H9 (cell line): ENCODE measurements at regions not wholly inside any gene's neighbourhood (a gene's known extent, or its start where the extent isn't known, plus 50 kb on each side); places are given as distances from the start of the nearest gene placed in this dataset.
"Not testable (repeated sequence)": the region's sequence is repeated elsewhere in the genome, so short reads cannot be mapped to it uniquely, and the experiment has no call there.

ENCODE experiments used
- DNase-seq: peaks from one replicate; pipeline ENCODE4 v3.0.0-alpha.2; 2017
- H2AFZ ChIP-seq: one replicate; pipeline ENCODE4 v1.6.1; 2013; ENCODE audit warnings: mild to moderate bottlenecking, low read length, control low read depth, moderate library complexity
- H2AK5ac ChIP-seq: 2 replicates; pipeline ENCODE4 v1.6.1; 2013; ENCODE audit warnings: low read length, control low read depth, mixed read lengths; ENCODE audit not compliant: insufficient read length
- H2BK120ac ChIP-seq: one replicate; pipeline ENCODE4 v1.6.1; 2013; ENCODE audit warnings: low read depth, mild to moderate bottlenecking, low read length, control low read depth, inconsistent platforms; ENCODE audit not compliant: poor library complexity, severe bottlenecking
- H2BK12ac ChIP-seq: 2 replicates; pipeline ENCODE4 v1.6.1; 2013; ENCODE audit warnings: low read length, control low read depth, mixed read lengths, low read depth; ENCODE audit not compliant: insufficient read length
- H2BK15ac ChIP-seq: 2 replicates; pipeline ENCODE4 v1.6.1; 2013; ENCODE audit warnings: low read depth, low read length, control low read depth
- H2BK20ac ChIP-seq: one replicate; pipeline ENCODE4 v1.6.1; 2013; ENCODE audit warnings: low read depth, mild to moderate bottlenecking, low read length, control low read depth, inconsistent platforms; ENCODE audit not compliant: poor library complexity, severe bottlenecking
- H2BK5ac ChIP-seq: 2 replicates; pipeline ENCODE4 v1.6.1; 2013; ENCODE audit warnings: low read length, control low read depth, mixed read lengths; ENCODE audit not compliant: insufficient read length
- H3K14ac ChIP-seq: 2 replicates; pipeline ENCODE4 v1.6.1; 2013; ENCODE audit warnings: low read length, control low read depth; ENCODE audit not compliant: insufficient read depth
- H3K18ac ChIP-seq: 2 replicates; pipeline ENCODE4 v1.6.1; 2013; ENCODE audit warnings: low read depth, mild to moderate bottlenecking, mixed read lengths, low read length, control low read depth; ENCODE audit not compliant: insufficient read length
- H3K23ac ChIP-seq: 2 replicates; pipeline ENCODE4 v1.6.1; 2013; ENCODE audit warnings: low read length, control low read depth, mixed read lengths, low read depth; ENCODE audit not compliant: insufficient read length
- H3K23me2 ChIP-seq: 2 replicates; pipeline ENCODE4 v1.6.1; 2013; ENCODE audit warnings: low read depth, mild to moderate bottlenecking, mixed read lengths, low read length, control low read depth; ENCODE audit not compliant: insufficient read length, poor library complexity, severe bottlenecking
- H3K27ac ChIP-seq: 2 replicates; pipeline ENCODE4 v1.5.1; 2013; ENCODE audit warnings: low read length, control low read depth, mixed read lengths, low read depth; ENCODE audit not compliant: insufficient read length
- H3K27me3 ChIP-seq: 2 replicates; pipeline ENCODE4 v1.6.1; 2013; ENCODE audit warnings: low read length, control low read depth, inconsistent platforms; ENCODE audit not compliant: insufficient read depth
- H3K4ac ChIP-seq: 2 replicates; pipeline ENCODE4 v1.6.1; 2013; ENCODE audit warnings: low read depth, mild to moderate bottlenecking, control low read depth, inconsistent platforms, low read length, moderate library complexity
- H3K4me1 ChIP-seq: 2 replicates; pipeline ENCODE4 v1.6.1; 2013; ENCODE audit warnings: low read length, control low read depth, inconsistent platforms; ENCODE audit not compliant: insufficient read depth
- H3K4me2 ChIP-seq: 2 replicates; pipeline ENCODE4 v1.6.1; 2013; ENCODE audit warnings: low read length, control low read depth, mixed read lengths; ENCODE audit not compliant: insufficient read length, insufficient read depth
- H3K56ac ChIP-seq: 2 replicates; pipeline ENCODE4 v1.6.1; 2013; ENCODE audit warnings: low read depth, mild to moderate bottlenecking, mixed read lengths, low read length, control low read depth; ENCODE audit not compliant: insufficient read length
- H3K79me1 ChIP-seq: 2 replicates; pipeline ENCODE4 v1.6.1; 2013; ENCODE audit warnings: low read depth, mild to moderate bottlenecking, moderate library complexity, low read length, control low read depth, inconsistent platforms; ENCODE audit not compliant: insufficient read depth, poor library complexity, severe bottlenecking
- H3K79me2 ChIP-seq: 2 replicates; pipeline ENCODE4 v1.6.1; 2013; ENCODE audit warnings: low read length, control low read depth, inconsistent platforms; ENCODE audit not compliant: insufficient read depth
- H3K9ac ChIP-seq: 2 replicates; pipeline ENCODE4 v1.6.1; 2013; ENCODE audit warnings: low read length, control low read depth, mixed read lengths; ENCODE audit not compliant: insufficient read length; ENCODE audit errors: extremely low read depth
- H3K9me3 ChIP-seq: one replicate; pipeline ENCODE4 v1.6.1; 2013; ENCODE audit warnings: low read depth, low read length, inconsistent platforms; ENCODE audit not compliant: control insufficient read depth
- H3T11ph ChIP-seq: one replicate; pipeline ENCODE4 v1.6.1; 2013; ENCODE audit warnings: mild to moderate bottlenecking, low read length, control low read depth, inconsistent platforms
- H4K20me1 ChIP-seq: one replicate; pipeline ENCODE4 v1.6.1; 2013; ENCODE audit not compliant: control insufficient read depth, insufficient read length, insufficient read depth
- H4K5ac ChIP-seq: 2 replicates; pipeline ENCODE4 v1.6.1; 2013; ENCODE audit warnings: low read depth, mild to moderate bottlenecking, mixed read lengths, low read length, control low read depth; ENCODE audit not compliant: insufficient read length
- H4K8ac ChIP-seq: replicated peaks from 2 replicates; pipeline ENCODE4 v1.6.1; 2013; ENCODE audit warnings: low read length, control low read depth, mixed read lengths, low read depth; ENCODE audit not compliant: insufficient read length
- H4K91ac ChIP-seq: 2 replicates; pipeline ENCODE4 v1.6.1; 2013; ENCODE audit warnings: low read depth, mild to moderate bottlenecking, moderate library complexity, mixed read lengths, low read length, control low read depth; ENCODE audit not compliant: insufficient read length
- H3K27ac Mint-ChIP-seq, 3 experiments: 2 replicates in 2 of 3; 3 replicates in 1 of 3; pipeline ENCODE4 v1.8.0; 2020 to 2021; ENCODE audit warnings: mixed read lengths in 3 of 3, mild to moderate bottlenecking in 1 of 3, moderate library complexity in 1 of 3
- H3K27me3 Mint-ChIP-seq: 2 replicates; pipeline ENCODE4 v1.8.0; 2021; ENCODE audit warnings: low read depth, mild to moderate bottlenecking, moderate library complexity, mixed read lengths
- H3K36me3 Mint-ChIP-seq, 3 experiments: 2 replicates in 2 of 3; 3 replicates in 1 of 3; pipeline ENCODE4 v1.8.0; 2020 to 2021; ENCODE audit warnings: low read depth in 3 of 3, mixed read lengths in 3 of 3; ENCODE audit not compliant: insufficient read depth in 1 of 3
- H3K4me1 Mint-ChIP-seq, 2 experiments: 2 replicates each; pipeline ENCODE4 v1.8.0; 2020; ENCODE audit warnings: mixed read lengths in 2 of 2
- H3K4me3 Mint-ChIP-seq, 2 experiments: 2 replicates in 1 of 2; 3 replicates in 1 of 2; pipeline ENCODE4 v1.8.0; 2020 to 2021; ENCODE audit warnings: mild to moderate bottlenecking in 2 of 2, mixed read lengths in 2 of 2, moderate library complexity in 1 of 2
- H3K9me3 Mint-ChIP-seq, 2 experiments: 2 replicates in 1 of 2; 3 replicates in 1 of 2; pipeline ENCODE4 v1.8.0; 2020; ENCODE audit warnings: mild to moderate bottlenecking in 2 of 2, mixed read lengths in 2 of 2, moderate library complexity in 1 of 2
- WGBS: extraction: QIAGEN DNeasy Blood & Tissue Kit; methylation state at CpG from one replicate; pipeline ENCODE4 v1.1.7; 2013; ENCODE audit warnings: missing lambda C conversion rate, low lambda C conversion rate, mixed read lengths; ENCODE audit not compliant: insufficient read length; ENCODE audit errors: extremely low coverage; 5-methylcytosine and 5-hydroxymethylcytosine counted together
- TF ChIP-seq, protein P1 (sequence below): fragments of 200-600 bp; sonication (generic); conservative IDR thresholded peaks from 3 replicates; pipeline ENCODE4 v1.8.0; 2021; ENCODE audit warnings: antibody characterized with exemption, mild to moderate bottlenecking

DNA sequence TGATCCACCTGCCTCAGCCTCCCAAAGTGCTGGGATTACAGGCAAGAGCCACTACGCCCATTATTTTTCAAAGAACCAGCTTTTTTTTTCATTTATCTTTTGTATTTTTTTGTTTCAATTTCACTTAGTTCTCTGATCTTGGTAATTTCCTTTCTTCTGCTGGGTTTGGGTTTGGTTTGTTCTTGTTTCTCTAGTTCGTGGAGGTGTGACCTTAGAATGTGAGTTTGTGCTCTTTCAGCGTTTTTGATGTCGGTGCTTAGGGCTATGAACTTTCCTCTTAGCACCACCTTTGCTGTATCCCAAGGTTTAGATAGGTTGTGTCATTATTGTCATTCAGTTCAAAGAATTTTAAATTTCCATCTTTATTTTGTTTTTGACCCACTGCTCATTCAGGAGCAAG is 86.7 kb upstream of the MSTN start:
- H3K4me2 ChIP-seq, result no peak overlapping the region
- H3K27me3 ChIP-seq, result no peaks in the 10 kb centered on the region
- H3K36me3 Mint-ChIP-seq, result peaks cover 0 to 8% (median 0%) of the 10 kb centered on the region in 3 experiments; a peak in 2 of 7 replicates
- no peaks in the 10 kb centered on the region for H3K9me3 ChIP-seq
- no peaks in the 10 kb centered on the region for H3K23me2 ChIP-seq
- peaks cover 8 to 13% of the 10 kb centered on the region in 2 experiments; a peak in 4 of 5 replicates for H3K9me3 Mint-ChIP-seq
- no peak for DNase-seq
- no peak overlapping the region for H3K4ac ChIP-seq
- no peak overlapping the region for H4K91ac ChIP-seq
- H3K27ac ChIP-seq, result no peak overlapping the region
- H3T11ph ChIP-seq, result no peak overlapping the region
- H3K23ac ChIP-seq, result no peak overlapping the region
- WGBS, result no CpG with 5 or more reads among the region's 4 CpGs
- H3K18ac ChIP-seq, result no peak overlapping the region
- no peaks in the 10 kb centered on the region for H3K79me2 ChIP-seq
- H4K8ac ChIP-seq, result no peak overlapping the region
- no peaks in the 10 kb centered on the region for H3K79me1 ChIP-seq
- H3K27me3 Mint-ChIP-seq, result no peaks in the 10 kb centered on the region
- TF ChIP-seq, protein P1, sequence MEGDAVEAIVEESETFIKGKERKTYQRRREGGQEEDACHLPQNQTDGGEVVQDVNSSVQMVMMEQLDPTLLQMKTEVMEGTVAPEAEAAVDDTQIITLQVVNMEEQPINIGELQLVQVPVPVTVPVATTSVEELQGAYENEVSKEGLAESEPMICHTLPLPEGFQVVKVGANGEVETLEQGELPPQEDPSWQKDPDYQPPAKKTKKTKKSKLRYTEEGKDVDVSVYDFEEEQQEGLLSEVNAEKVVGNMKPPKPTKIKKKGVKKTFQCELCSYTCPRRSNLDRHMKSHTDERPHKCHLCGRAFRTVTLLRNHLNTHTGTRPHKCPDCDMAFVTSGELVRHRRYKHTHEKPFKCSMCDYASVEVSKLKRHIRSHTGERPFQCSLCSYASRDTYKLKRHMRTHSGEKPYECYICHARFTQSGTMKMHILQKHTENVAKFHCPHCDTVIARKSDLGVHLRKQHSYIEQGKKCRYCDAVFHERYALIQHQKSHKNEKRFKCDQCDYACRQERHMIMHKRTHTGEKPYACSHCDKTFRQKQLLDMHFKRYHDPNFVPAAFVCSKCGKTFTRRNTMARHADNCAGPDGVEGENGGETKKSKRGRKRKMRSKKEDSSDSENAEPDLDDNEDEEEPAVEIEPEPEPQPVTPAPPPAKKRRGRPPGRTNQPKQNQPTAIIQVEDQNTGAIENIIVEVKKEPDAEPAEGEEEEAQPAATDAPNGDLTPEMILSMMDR, result no peak
- H2AK5ac ChIP-seq, result no peak overlapping the region
- H3K14ac ChIP-seq, result no peak overlapping the region
- no peak overlapping the region for H3K4me3 Mint-ChIP-seq
- H4K5ac ChIP-seq, result no peak overlapping the region
- no peak overlapping the region for H2BK120ac ChIP-seq
- no peak overlapping the region for H2BK15ac ChIP-seq
- H2BK12ac ChIP-seq, result no peak overlapping the region
- H2AFZ ChIP-seq, result no peak overlapping the region
- no peak overlapping the region for H3K27ac Mint-ChIP-seq
- H3K4me1 Mint-ChIP-seq, result peaks cover 10 to 12% of the 10 kb centered on the region in 2 experiments
- no peak overlapping the region for H3K56ac ChIP-seq
- no peaks in the 10 kb centered on the region for H3K4me1 ChIP-seq
- H4K20me1 ChIP-seq, result no peaks in the 10 kb centered on the region
- H2BK20ac ChIP-seq, result no peak overlapping the region
- H2BK5ac ChIP-seq, result no peak overlapping the region
- H3K9ac ChIP-seq, result no peak overlapping the region

DNA sequence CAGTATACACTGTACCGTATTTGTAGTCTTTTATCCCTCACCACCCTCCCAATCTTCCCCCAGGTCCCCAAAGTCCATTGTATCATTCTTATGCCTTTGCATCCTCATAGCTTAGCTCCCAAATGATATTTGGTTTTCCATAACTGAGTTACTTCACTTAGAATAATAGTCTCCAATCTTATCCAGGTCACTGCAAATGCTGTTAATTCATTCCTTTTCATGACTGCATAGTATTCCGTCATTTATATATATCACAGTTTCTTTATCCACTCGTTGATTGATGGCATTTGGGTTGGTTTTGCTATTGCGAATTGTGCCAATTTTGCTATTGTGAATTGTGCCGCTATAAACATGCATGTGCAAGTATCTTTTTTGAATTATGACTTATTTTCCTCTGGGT is 83.6 kb upstream of the MSTN start:
- not testable (repeated sequence) for H3K14ac ChIP-seq, H3K79me2 ChIP-seq, H4K8ac ChIP-seq, H3K56ac ChIP-seq, H2BK12ac ChIP-seq, H2BK120ac ChIP-seq, H3K4ac ChIP-seq, H3K18ac ChIP-seq, H2BK5ac ChIP-seq, DNase-seq, H4K91ac ChIP-seq, H3K4me2 ChIP-seq, H3K23ac ChIP-seq, H2AFZ ChIP-seq, H3K27me3 ChIP-seq, H3K9ac ChIP-seq, H3K23me2 ChIP-seq, H3K9me3 ChIP-seq, H3K27me3 Mint-ChIP-seq, H2BK20ac ChIP-seq, H3K79me1 ChIP-seq, H4K5ac ChIP-seq, H4K20me1 ChIP-seq, H3K27ac ChIP-seq, H3K4me3 Mint-ChIP-seq, H2AK5ac ChIP-seq, H3K4me1 ChIP-seq, H3T11ph ChIP-seq, H3K27ac Mint-ChIP-seq, H2BK15ac ChIP-seq
- Mint-ChIP-seq H3K9me3 (peaks cover 17 to 20% of the 10 kb centered on the region in 2 experiments), H3K4me1 (peaks cover 10 to 12% of the 10 kb centered on the region in 2 experiments), H3K36me3 (peaks cover 2 to 11% (median 3%) of the 10 kb centered on the region in 3 experiments; a peak in 6 of 7 replicates)
- WGBS, result no CpG with 5 or more reads among the region's 5 CpGs
